ENCODE measurements at regions not wholly inside any gene's neighbourhood (a gene's known extent, or its start where the extent isn't known, plus 50 kb on each side); places are given as distances from the start of the nearest gene placed in this dataset.

DNA sequence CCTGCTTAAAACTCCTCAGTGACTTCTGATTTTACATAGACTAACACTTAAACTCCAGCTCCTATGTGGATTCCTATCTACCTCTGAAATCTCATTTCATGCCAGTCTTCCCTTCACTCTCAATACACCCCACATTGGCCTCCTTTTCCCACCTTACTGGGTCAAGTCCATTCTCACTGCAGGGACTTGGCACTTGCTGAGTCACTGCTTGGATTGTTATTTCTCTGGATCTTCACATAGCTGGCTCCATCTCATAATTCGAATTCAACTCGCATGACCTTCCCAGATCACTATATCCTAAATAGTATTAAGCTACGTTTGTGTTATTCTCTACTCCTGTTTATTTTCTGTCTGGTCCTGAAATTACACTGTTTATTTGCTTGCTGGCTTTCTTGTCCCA lies 59.6 kb upstream of the FRMD4B start:
- Mint-ChIP-seq H3K4me1 (peaks cover 5% of the 10 kb centered on the region), H3K27me3 (ENCODE audit: low read depth) (no peaks in the 10 kb centered on the region), H3K27ac (no peak overlapping the region), H3K9me3 (no peaks in the 10 kb centered on the region), H3K4me3 (no peak overlapping the region), H3K36me3 (no peaks in the 10 kb centered on the region)
- DNase-seq (ENCODE audit: low spot score in 2 of 2, unreplicated experiment in 2 of 2), result no peak
- TF ChIP-seq, protein P1, sequence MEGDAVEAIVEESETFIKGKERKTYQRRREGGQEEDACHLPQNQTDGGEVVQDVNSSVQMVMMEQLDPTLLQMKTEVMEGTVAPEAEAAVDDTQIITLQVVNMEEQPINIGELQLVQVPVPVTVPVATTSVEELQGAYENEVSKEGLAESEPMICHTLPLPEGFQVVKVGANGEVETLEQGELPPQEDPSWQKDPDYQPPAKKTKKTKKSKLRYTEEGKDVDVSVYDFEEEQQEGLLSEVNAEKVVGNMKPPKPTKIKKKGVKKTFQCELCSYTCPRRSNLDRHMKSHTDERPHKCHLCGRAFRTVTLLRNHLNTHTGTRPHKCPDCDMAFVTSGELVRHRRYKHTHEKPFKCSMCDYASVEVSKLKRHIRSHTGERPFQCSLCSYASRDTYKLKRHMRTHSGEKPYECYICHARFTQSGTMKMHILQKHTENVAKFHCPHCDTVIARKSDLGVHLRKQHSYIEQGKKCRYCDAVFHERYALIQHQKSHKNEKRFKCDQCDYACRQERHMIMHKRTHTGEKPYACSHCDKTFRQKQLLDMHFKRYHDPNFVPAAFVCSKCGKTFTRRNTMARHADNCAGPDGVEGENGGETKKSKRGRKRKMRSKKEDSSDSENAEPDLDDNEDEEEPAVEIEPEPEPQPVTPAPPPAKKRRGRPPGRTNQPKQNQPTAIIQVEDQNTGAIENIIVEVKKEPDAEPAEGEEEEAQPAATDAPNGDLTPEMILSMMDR (IDR thresholded peaks at IDR 0.05; ENCODE audit: unreplicated experiment), result no peak

DNA sequence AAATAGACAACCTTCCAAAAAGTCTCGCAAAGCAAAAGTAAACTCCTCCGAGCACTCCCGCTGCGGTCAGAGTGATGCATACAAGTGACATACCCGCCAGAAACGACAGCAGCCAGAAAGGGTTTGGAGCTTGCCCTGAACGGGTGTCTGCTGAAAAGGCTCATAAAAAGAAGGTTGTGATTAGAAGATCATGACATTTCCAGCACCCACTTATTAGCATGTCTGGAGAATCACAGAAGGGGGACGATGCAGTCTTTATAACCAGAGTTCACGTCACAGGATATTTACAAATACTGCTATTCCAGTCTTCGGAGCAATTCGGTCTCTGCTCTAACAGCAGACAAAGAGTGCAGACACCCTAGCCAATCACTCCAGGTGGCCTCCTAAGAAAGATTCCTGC lies 59.1 kb upstream of the FRMD4B start:
- TF ChIP-seq, protein P1 (IDR thresholded peaks at IDR 0.05; ENCODE audit: unreplicated experiment), result no peak
- peak overlapping the region; percentile 20 for H3K4me3 Mint-ChIP-seq
- H3K27ac Mint-ChIP-seq, result no peak overlapping the region
- no peaks in the 10 kb centered on the region for H3K36me3 Mint-ChIP-seq
- no peak for DNase-seq (ENCODE audit: low spot score in 2 of 2, unreplicated experiment in 2 of 2)
- H3K4me1 Mint-ChIP-seq, result peaks cover 5% of the 10 kb centered on the region
- no peaks in the 10 kb centered on the region for H3K9me3 Mint-ChIP-seq
- H3K27me3 Mint-ChIP-seq (ENCODE audit: low read depth), result no peaks in the 10 kb centered on the region

DNA sequence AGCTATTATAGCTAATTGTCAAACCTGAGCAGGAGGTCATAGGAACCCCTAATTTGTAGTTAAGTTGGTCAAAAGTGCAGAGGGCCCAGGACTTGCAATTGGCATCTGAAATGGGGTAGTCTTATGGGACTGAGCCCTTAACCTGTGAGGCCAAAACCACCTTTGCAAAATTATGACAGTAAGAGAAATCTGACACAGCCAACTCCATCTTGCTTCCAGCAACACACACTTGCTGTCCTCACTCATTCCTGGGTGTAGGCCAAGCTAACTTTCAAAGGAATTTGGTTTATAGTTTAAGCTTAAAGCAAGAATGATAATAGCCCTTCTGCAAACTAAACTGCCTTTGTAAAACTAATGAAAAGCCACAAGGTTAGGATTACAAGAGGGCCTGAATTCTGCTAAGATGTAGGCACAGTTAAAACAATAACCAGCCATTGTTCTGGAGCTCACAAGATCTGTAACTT lies 57.6 kb upstream of the FRMD4B start:
- Mint-ChIP-seq H3K4me3 (no peak overlapping the region), H3K36me3 (no peaks in the 10 kb centered on the region)
- TF ChIP-seq, protein P1 (IDR thresholded peaks at IDR 0.05; ENCODE audit: unreplicated experiment), result no peak

DNA sequence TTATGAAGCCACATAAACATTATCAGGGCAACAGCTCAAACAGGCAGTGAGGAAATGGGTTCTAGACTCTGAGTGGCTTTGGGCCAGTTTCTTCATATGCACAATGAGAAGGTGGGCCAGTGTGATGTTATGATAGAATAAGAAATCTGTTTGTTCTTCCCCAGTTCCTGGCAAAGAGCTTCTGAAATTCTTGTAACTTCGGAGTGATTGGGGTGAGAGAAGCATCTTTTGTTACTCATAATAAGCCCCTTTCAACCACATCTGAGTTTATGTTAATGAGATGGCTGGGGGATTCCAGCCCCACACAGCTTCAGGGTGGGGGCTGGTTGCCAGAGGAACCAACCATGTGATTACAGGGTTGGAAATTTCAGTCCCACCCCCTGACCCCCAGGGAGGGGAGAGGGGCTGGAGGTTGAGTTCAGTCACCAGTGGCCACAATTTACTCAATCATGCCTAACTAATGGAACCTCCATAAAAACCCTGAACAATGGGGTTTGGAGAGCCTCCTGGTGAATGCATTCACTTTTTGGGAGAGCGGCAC lies 57.0 kb upstream of the FRMD4B start:
- Mint-ChIP-seq H3K36me3 (no peaks in the 10 kb centered on the region), H3K4me3 (no peak overlapping the region), H3K4me1 (peaks cover 7% of the 10 kb centered on the region), H3K9me3 (no peaks in the 10 kb centered on the region), H3K27ac (no peak overlapping the region), H3K27me3 (ENCODE audit: low read depth) (no peaks in the 10 kb centered on the region)
- no peak for DNase-seq (ENCODE audit: low spot score in 2 of 2, unreplicated experiment in 2 of 2)
- TF ChIP-seq, protein P1 (IDR thresholded peaks at IDR 0.05; ENCODE audit: unreplicated experiment), result no peak

More for the DNA sequence above, 57.6 kb upstream of the FRMD4B start:
- Mint-ChIP-seq H3K27ac (peak overlapping the region; percentile 15), H3K9me3 (no peaks in the 10 kb centered on the region), H3K4me1 (peaks cover 7% of the 10 kb centered on the region), H3K27me3 (ENCODE audit: low read depth) (no peaks in the 10 kb centered on the region)
- no peak for DNase-seq (ENCODE audit: low spot score in 2 of 2, unreplicated experiment in 2 of 2)

DNA sequence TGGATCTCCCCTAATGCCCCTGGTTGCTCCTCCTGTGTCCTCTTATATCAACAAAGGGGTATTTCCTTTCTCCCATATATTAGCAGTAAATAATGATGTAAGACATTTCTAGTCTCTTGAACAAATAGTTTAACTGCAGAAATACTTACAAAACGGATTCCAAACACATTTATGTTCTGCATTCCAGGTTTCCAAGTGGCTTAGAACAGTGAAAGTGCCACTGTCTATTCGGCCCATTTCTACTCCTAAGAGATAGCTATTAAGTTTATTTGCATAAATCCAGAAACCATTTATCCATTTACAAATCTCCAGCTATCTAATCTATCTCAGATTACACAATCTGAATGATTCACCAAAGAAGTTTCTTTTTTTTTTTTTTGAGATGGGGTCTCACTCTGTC lies 55.8 kb upstream of the FRMD4B start:
- Mint-ChIP-seq H3K27ac (no peak overlapping the region), H3K4me3 (no peak overlapping the region), H3K9me3 (no peaks in the 10 kb centered on the region), H3K36me3 (no peaks in the 10 kb centered on the region), H3K4me1 (peaks cover 7% of the 10 kb centered on the region), H3K27me3 (ENCODE audit: low read depth) (no peaks in the 10 kb centered on the region)
- DNase-seq (ENCODE audit: low spot score in 2 of 2, unreplicated experiment in 2 of 2), result no peak
- TF ChIP-seq, protein P1 (IDR thresholded peaks at IDR 0.05; ENCODE audit: unreplicated experiment), result no peak

DNA sequence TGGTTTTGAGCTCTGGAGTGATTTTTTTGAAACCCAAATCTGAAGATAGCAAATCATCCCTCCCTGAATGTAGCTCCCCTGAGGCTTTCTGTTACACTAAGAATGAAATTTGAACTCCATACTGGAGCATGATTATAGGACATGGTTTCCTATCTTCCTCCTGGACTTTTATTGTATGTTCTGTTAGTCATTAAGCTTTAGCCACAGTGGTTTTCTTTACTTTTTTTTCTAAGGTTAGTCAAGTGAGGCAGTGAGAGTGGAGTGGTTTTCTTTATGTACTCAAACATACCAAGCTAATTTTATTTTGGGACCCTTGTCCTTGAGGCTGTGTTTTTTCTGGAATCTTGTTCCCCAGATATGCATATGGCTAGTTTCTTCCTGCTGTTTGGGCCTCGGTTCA lies 55.2 kb upstream of the FRMD4B start:
- Mint-ChIP-seq H3K4me3 (no peak overlapping the region), H3K27me3 (ENCODE audit: low read depth) (no peaks in the 10 kb centered on the region), H3K27ac (no peak overlapping the region), H3K36me3 (no peaks in the 10 kb centered on the region), H3K4me1 (peaks cover 7% of the 10 kb centered on the region), H3K9me3 (no peaks in the 10 kb centered on the region)
- DNase-seq (ENCODE audit: low spot score in 2 of 2, unreplicated experiment in 2 of 2), result no peak
- TF ChIP-seq, protein P1 (IDR thresholded peaks at IDR 0.05; ENCODE audit: unreplicated experiment), result no peak

Data from mesothelial cell of epicardium (in vitro differentiated cells).